ENCODE measurements at regions not wholly inside any gene's neighbourhood (a gene's known extent, or its start where the extent isn't known, plus 50 kb on each side); places are given as distances from the start of the nearest gene placed in this dataset.

DNA sequence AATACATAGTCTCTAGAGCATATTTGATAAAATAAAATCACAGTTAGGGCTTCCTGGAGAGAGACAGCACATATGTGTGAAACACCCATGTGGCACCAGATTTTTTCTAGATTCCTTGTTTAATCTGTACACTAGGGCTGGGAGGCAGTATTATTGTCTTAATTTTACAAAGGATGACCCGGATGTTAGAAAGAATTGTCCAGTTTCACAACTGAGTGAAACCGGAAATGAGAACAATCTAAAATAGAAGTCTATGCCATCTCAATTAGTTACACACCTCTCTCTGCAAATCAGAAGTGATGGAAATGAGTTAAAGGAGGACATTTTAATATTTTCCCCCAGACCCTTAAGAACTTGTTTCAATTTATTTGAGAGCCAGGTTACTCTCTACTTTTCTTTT is 463.7 kb upstream of the DSEL start:
- no peak for DNase-seq (ENCODE audit: low read depth)
- TF ChIP-seq, protein P1, sequence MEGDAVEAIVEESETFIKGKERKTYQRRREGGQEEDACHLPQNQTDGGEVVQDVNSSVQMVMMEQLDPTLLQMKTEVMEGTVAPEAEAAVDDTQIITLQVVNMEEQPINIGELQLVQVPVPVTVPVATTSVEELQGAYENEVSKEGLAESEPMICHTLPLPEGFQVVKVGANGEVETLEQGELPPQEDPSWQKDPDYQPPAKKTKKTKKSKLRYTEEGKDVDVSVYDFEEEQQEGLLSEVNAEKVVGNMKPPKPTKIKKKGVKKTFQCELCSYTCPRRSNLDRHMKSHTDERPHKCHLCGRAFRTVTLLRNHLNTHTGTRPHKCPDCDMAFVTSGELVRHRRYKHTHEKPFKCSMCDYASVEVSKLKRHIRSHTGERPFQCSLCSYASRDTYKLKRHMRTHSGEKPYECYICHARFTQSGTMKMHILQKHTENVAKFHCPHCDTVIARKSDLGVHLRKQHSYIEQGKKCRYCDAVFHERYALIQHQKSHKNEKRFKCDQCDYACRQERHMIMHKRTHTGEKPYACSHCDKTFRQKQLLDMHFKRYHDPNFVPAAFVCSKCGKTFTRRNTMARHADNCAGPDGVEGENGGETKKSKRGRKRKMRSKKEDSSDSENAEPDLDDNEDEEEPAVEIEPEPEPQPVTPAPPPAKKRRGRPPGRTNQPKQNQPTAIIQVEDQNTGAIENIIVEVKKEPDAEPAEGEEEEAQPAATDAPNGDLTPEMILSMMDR (IDR thresholded peaks at IDR 0.05; ENCODE audit: low read depth, low read length, missing control alignments) = no peak
- H3K4me3 ChIP-seq (ENCODE audit: low read depth, low read length) = no peak overlapping the region

DNA sequence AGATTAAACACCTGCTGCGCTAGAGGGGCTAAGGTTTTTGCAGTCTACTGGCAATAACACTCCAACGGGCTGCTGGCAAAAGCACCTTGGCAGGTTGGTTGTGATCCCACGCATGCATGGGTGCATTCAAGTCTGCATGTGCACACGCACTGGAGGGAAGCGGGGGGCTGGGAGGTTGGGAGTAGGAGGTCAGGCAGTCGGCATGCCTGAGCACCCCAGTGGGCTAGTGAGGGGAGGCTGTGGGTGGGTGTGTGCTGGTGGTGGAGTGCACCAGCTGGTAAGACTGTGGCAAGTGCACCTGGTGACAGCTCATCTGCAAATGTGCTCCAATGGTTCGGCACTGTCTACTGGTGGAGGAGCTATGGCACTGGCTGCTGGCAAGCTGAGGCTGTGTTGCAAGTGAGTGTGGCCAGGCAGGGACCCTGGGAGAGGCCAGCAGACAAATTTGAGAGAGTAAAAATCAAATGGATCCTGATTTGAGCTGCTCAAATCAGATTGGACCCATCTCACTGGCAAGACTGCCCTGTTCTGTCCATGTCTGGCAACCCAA is 460.6 kb upstream of the DSEL start:
- DNase-seq (ENCODE audit: low read depth) = no peak
- TF ChIP-seq, protein P1 (IDR thresholded peaks at IDR 0.05; ENCODE audit: low read depth, low read length, missing control alignments) = no peak
- no peak overlapping the region for H3K4me3 ChIP-seq (ENCODE audit: low read depth, low read length)

DNA sequence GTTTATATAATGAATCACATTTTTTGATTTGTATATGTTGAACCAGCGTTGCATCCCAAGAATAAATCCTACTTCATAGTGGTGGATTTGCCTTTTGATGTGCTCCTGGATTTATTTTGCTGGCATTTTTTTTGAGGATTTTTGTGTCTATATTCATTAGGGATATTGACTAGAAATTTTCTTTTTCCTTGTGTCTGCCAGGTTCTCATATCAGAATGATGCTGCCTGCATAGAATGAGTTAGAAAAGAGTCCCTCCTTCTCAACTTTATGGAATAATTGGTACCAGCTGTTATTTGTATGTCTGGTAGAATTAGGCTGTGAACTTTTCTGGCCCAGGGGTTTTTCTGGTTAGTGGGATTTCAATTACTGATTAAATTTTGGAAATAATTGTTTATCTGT is 457.4 kb upstream of the DSEL start:
- no peak for DNase-seq (ENCODE audit: low read depth)
- H3K4me3 ChIP-seq (ENCODE audit: low read depth, low read length) = no peak overlapping the region
- TF ChIP-seq, protein P1 (IDR thresholded peaks at IDR 0.05; ENCODE audit: low read depth, low read length, missing control alignments) = no peak

DNA sequence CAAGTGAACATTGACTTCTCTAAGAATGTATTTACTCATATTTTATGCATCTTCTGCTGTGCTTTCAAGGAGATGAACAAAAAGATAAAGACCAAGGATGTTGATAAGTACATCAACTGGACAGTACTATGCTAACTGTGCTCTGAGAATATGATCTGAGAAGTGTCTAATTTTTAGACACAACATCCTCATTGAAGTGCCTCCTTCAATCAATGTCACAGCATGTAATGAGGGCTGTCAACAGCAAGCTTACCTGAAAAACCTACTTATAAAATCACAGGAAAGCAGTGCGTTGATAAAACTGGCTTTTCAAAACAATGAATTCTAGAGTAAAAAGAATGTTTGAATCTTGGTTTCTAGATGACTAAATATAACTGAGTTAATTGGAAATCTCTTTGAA is 452.9 kb upstream of the DSEL start:
- TF ChIP-seq, protein P1 (IDR thresholded peaks at IDR 0.05; ENCODE audit: low read depth, low read length, missing control alignments) = no peak

DNA sequence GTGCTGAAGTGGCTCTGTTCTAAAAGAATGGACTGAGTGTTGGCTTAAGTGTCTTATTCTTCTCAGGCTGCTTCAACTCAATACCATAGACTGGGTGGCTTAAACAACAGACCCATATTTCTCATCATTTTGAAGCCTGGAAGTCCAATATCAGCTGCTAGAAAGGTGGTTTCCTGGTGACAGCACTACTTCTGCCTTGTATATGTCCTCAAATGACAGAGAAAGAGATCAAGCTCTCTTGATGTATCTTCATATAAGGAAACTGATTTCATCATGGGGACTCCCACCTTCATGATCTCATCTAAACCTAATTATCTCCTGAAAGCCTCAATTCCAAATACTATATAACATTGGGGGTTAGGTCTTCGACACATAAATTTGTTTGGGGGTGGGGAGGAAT is 449.7 kb upstream of the DSEL start:
- no peak for DNase-seq (ENCODE audit: low read depth)
- TF ChIP-seq, protein P1 (IDR thresholded peaks at IDR 0.05; ENCODE audit: low read depth, low read length, missing control alignments) = no peak

More for the DNA sequence above, 452.9 kb upstream of the DSEL start:
- no peak overlapping the region for H3K4me3 ChIP-seq (ENCODE audit: low read depth, low read length)
- no peak for DNase-seq (ENCODE audit: low read depth)

DNA sequence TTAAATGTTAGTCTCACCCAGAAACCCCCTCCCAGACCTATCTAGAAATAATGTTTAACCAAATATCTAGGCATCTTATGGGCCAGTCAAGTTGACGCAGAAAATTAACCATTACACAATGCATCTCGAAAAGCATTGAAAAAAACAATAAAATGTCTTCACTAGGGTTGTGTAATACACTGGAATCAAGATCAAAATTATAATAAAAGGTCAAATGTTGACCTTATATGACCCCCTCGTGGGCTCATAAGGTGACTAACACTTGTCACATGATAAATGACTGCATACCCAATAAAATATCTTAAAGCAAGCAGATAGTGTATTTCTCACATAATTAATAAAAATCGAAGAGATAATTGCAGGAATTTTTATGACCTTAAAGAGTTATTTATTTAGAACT is 447.9 kb upstream of the DSEL start:
- H3K4me3 ChIP-seq (ENCODE audit: low read depth, low read length) = no peak overlapping the region
- TF ChIP-seq, protein P1 (IDR thresholded peaks at IDR 0.05; ENCODE audit: low read depth, low read length, missing control alignments) = no peak
- DNase-seq (ENCODE audit: low read depth) = no peak

More for the DNA sequence above, 449.7 kb upstream of the DSEL start:
- no peak overlapping the region for H3K4me3 ChIP-seq (ENCODE audit: low read depth, low read length)

DNA sequence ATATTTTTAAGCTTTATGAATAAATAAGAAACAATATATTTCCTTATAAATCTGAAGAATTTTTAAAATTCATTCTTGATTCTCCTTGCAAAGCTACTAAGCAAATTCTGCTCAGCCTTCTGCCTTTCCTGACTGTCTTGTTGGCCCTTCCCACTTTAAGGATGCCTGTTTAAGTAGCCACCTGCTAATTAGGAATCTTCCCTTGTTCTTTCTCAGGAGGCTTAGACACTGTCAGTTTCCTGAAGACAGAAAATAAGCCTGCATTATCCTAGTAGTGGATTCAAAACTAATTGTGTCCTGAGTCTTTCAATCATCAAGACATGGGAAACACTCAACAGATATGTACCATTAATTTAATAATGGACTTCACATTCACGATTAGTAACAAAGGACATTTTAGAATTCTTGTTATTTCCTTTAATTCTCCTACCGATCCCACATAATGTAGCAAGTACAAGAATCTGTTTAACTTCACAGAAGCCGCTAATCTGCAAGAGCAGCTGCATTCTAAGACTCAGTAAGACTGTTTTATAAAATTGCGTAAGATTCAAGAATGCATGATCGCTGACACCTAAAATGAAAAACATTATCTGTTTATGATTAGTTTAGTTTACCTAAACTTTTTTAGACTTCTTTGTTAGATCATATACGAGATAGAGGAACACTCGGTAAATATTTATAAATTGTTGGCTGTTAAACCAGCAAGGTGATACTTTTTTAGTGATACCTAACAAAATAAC is 445.4 kb upstream of the DSEL start:
- no peak for DNase-seq (ENCODE audit: low read depth)
- TF ChIP-seq, protein P1 (IDR thresholded peaks at IDR 0.05; ENCODE audit: low read depth, low read length, missing control alignments) = no peak
- no peak overlapping the region for H3K4me3 ChIP-seq (ENCODE audit: low read depth, low read length)
